ENCODE measurements at regions not wholly inside any gene's neighbourhood (a gene's known extent, or its start where the extent isn't known, plus 50 kb on each side); places are given as distances from the start of the nearest gene placed in this dataset.

DNA sequence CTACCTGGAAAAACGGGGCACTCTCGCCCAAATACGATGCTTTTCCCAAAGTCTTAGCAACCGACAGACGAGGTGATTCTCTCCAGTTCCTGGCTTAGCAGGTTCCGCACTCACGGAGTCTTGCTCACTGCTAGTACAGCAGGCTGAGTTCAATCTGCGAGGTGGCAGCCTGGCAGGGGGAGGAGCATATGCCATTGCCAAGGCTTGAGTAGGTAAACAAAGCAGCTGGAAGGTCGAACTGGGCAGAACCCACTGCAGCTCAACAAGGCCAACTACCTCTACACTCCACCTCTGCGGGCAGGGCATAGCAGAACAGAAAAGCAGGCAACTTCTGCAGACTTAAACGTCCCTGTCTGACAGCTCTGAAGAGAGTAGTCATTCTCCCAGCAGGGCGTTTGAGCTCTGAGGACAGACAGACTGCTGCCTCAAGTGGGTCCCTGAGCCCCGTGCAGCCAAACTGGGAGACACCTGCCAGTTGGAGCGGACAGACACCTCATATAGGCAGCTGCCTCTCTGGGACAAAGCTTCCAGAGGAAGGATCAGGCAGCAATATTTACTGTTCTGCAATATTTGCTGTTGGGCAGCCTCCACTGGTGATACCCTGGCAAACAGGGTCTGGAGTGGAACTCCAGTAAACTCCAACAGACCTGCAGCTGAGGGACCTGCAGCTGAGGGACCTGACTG is 73.4 kb upstream of the CADM2 start:
- DNase-seq = no peak

DNA sequence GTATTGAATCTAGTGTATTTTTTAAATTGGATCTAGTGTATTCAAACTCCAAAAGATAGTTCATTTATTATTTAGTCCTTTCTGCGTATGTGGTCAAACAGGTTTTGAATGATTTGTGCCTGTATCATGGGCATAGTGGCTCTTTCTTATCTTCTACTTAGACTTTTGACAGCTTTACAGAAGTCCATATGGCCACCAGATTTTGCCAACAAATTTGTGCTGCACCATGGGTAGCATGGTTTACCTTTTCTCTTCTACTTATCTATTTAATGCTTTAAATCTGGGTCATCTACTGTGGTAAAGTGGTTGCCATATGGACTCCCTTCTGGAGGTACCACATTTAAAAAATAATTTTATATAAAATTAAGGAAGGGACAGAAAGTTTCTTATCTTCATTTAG is 66.9 kb upstream of the CADM2 start:
- peak; percentile 13 for DNase-seq

DNA sequence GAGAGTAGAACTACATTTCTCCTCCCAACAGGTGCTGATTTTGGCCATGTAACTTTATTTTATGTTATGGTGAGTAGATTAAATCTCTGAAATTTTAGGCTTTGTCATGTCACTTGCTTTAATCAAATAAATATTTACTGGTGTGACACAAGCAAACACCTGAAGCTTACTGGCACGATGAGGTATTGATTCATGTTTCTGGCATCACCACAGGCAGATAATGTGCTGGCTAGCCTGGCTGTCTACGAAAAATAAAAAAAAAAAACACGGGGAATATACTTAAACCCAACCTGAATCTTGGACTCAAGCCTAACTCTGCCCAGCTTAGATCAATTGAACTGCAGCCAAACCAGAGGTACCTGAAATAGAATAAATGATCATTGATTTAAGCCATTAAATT is 65.6 kb upstream of the CADM2 start:
- peak; percentile 47 for DNase-seq

DNA sequence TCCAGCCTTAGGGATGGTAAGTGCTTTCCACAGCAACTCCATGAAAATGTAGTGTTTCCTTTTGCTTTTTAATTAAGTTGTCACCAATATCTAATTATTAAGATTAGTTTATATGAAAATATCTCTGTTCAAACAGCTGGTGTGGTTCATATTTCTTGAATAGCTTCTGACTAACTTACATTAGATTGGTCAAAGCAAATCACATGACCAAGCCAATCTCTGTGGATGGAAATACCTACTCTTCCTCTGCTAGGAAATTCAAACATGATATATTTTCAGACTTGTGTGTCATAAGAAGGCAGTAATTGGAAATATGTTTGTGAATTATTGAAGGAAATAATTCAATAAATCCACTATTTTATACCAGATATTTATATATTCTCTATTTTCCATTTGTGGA is 54.6 kb upstream of the CADM2 start:
- DNase-seq = peak; percentile 7

DNA sequence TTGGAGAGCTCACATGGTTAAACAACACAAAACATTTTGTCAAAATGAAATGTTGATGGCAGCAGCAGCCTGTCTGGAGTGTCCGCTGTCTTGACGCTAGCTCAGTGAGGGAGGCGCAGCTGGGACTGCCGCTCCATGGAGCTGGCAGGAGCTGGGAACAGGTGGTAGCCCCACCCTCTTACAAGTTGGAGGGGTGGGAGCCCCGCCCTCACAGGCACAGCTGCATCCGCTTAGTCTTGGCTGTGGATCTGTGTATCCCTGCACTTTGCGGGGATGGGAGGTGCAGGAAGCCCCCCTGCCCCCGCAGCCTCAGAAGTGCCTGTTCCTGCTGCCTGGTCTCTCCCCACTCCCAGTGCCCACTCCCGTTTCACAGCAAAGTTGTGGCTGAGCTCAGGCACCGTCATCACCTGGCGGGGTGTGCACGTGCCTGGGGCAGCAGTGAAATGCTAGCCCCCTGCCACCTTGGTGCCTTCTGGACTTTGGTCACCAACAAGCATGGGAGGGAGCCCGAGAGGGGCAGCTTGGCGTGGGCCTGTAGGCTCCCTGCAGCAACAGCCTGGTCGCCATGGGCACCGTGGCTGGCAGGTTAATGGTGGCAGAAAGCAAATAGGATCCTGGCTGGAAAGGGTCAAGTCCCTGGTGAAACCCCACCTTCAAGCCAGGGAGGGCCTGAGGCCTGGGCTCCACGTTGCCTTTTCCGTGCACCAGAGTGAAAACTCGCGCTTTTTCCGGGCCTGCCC is 53.8 kb upstream of the CADM2 start:
- peak; percentile 87 for DNase-seq

DNA sequence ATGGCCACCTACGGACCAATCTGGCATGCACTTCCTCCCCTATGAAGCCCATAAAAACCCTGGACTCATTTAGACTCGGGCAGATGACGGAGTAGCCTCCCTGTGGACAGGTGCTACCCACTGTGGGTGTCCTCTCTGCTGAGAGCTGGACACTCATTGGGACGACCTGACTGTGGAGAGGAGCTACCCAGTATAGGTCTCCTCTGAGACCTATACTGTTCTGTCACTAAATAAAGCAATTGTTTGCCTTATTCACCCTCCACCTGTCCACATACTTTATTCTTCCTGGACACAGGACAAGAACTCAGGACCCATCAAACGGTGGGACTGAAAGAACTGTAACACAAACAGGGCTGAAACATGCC is 53.3 kb upstream of the CADM2 start:
- no peak for DNase-seq

DNA sequence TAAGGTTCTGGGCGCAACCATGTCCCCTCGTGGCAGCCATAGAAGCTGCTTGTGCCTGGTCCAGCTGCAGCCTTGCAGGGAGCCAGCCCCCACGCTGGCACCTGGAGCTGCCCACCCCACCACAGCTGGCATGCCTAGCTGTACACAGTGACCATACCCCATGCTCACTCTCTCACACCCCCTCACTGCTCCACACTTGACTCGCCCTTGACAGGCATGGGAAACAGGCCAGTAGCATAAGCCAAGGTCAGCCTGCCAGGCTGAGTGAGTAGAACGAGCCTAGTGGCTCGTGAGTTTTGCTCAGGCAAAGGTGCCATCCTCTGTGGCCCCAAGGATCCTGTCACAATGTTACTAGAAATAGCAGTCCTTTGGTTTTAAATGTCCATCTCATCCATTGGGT is 52.7 kb upstream of the CADM2 start:
- peak; percentile 8 for DNase-seq

Data from NCI-H69 (cell line).